Middle frontal gyrus (tissue), 1 donor: ENCODE measurements at regions not wholly inside any gene's neighbourhood (a gene's known extent, or its start where the extent isn't known, plus 50 kb on each side); places are given as distances from the start of the nearest gene placed in this dataset.
"Not testable (repeated sequence)": the region's sequence is repeated elsewhere in the genome, so short reads cannot be mapped to it uniquely, and the experiment has no call there.

Experiments used
- DNase-seq: peaks from one replicate; pipeline ENCODE4 v3.0.0-alpha.2; 2015; ENCODE audit warnings: low spot score; ENCODE audit errors: extremely low spot score

- no peak for DNase-seq
Observed at GRCh38 chr11:81990659-81991443, 742.8 kb downstream of the FAM181B start.

GRCh38 chr11:81989093-81989492 lies 744.6 kb downstream of the FAM181B start:
- DNase-seq, result no peak

- no peak for DNase-seq
Observed at GRCh38 chr11:81987829-81988472, 745.7 kb downstream of the FAM181B start.

- no peak for DNase-seq
Observed at GRCh38 chr11:81986556-81987161, 747.0 kb downstream of the FAM181B start.

GRCh38 chr11:81979448-81979847 lies 754.2 kb downstream of the FAM181B start:
- DNase-seq, result no peak

GRCh38 chr11:81975261-81975900 lies 758.3 kb downstream of the FAM181B start:
- DNase-seq, result no peak

GRCh38 chr11:81970886-81971285 lies 762.8 kb downstream of the FAM181B start:
- DNase-seq, result no peak

- no peak for DNase-seq
Observed at GRCh38 chr11:81967242-81967641, 766.4 kb downstream of the FAM181B start.

GRCh38 chr11:81966340-81966739 lies 767.3 kb downstream of the FAM181B start:
- no peak for DNase-seq

GRCh38 chr11:81963018-81963417 lies 770.6 kb downstream of the FAM181B start:
- no peak for DNase-seq

GRCh38 chr11:81960443-81960842 lies 773.2 kb downstream of the FAM181B start:
- DNase-seq, result no peak

GRCh38 chr11:81959341-81959740 lies 774.3 kb downstream of the FAM181B start:
- DNase-seq, result no peak

GRCh38 chr11:81954301-81954700 lies 779.4 kb downstream of the FAM181B start:
- not testable (repeated sequence) for DNase-seq

GRCh38 chr11:81946831-81947230 lies 786.8 kb downstream of the FAM181B start:
- DNase-seq, result no peak

- DNase-seq, result no peak
Observed at GRCh38 chr11:81942646-81943045, 791.0 kb downstream of the FAM181B start.

GRCh38 chr11:81941998-81942397 lies 791.7 kb downstream of the FAM181B start:
- DNase-seq, result no peak

GRCh38 chr11:81932303-81932702 lies 801.4 kb downstream of the FAM181B start:
- no peak for DNase-seq

- no peak for DNase-seq
Observed at GRCh38 chr11:81920205-81920604, 813.5 kb downstream of the FAM181B start.

GRCh38 chr11:81916451-81916850 lies 817.2 kb downstream of the FAM181B start:
- no peak for DNase-seq

- no peak for DNase-seq
Observed at GRCh38 chr11:81915045-81915444, 818.6 kb downstream of the FAM181B start.

GRCh38 chr11:81913793-81914192 lies 819.9 kb downstream of the FAM181B start:
- DNase-seq, result no peak

- DNase-seq, result no peak
Observed at GRCh38 chr11:81907996-81908395, 825.7 kb downstream of the FAM181B start.
